H9 (cell line): ENCODE measurements at regions not wholly inside any gene's neighbourhood (a gene's known extent, or its start where the extent isn't known, plus 50 kb on each side); places are given as distances from the start of the nearest gene placed in this dataset.

Experiments used
- DNase-seq: peaks from one replicate; pipeline ENCODE4 v3.0.0-alpha.2; 2017
- H2AFZ ChIP-seq: one replicate; pipeline ENCODE4 v1.6.1; 2013; ENCODE audit warnings: mild to moderate bottlenecking, low read length, control low read depth, moderate library complexity
- H2AK5ac ChIP-seq: 2 replicates; pipeline ENCODE4 v1.6.1; 2013; ENCODE audit warnings: low read length, control low read depth, mixed read lengths; ENCODE audit not compliant: insufficient read length
- H2BK120ac ChIP-seq: one replicate; pipeline ENCODE4 v1.6.1; 2013; ENCODE audit warnings: low read depth, mild to moderate bottlenecking, low read length, control low read depth, inconsistent platforms; ENCODE audit not compliant: poor library complexity, severe bottlenecking
- H2BK12ac ChIP-seq: 2 replicates; pipeline ENCODE4 v1.6.1; 2013; ENCODE audit warnings: low read length, control low read depth, mixed read lengths, low read depth; ENCODE audit not compliant: insufficient read length
- H2BK15ac ChIP-seq: 2 replicates; pipeline ENCODE4 v1.6.1; 2013; ENCODE audit warnings: low read depth, low read length, control low read depth
- H2BK20ac ChIP-seq: one replicate; pipeline ENCODE4 v1.6.1; 2013; ENCODE audit warnings: low read depth, mild to moderate bottlenecking, low read length, control low read depth, inconsistent platforms; ENCODE audit not compliant: poor library complexity, severe bottlenecking
- H2BK5ac ChIP-seq: 2 replicates; pipeline ENCODE4 v1.6.1; 2013; ENCODE audit warnings: low read length, control low read depth, mixed read lengths; ENCODE audit not compliant: insufficient read length
- H3K14ac ChIP-seq: 2 replicates; pipeline ENCODE4 v1.6.1; 2013; ENCODE audit warnings: low read length, control low read depth; ENCODE audit not compliant: insufficient read depth
- H3K18ac ChIP-seq: 2 replicates; pipeline ENCODE4 v1.6.1; 2013; ENCODE audit warnings: low read depth, mild to moderate bottlenecking, mixed read lengths, low read length, control low read depth; ENCODE audit not compliant: insufficient read length
- H3K23ac ChIP-seq: 2 replicates; pipeline ENCODE4 v1.6.1; 2013; ENCODE audit warnings: low read length, control low read depth, mixed read lengths, low read depth; ENCODE audit not compliant: insufficient read length
- H3K23me2 ChIP-seq: 2 replicates; pipeline ENCODE4 v1.6.1; 2013; ENCODE audit warnings: low read depth, mild to moderate bottlenecking, mixed read lengths, low read length, control low read depth; ENCODE audit not compliant: insufficient read length, poor library complexity, severe bottlenecking
- H3K27ac ChIP-seq: 2 replicates; pipeline ENCODE4 v1.5.1; 2013; ENCODE audit warnings: low read length, control low read depth, mixed read lengths, low read depth; ENCODE audit not compliant: insufficient read length
- H3K27me3 ChIP-seq: 2 replicates; pipeline ENCODE4 v1.6.1; 2013; ENCODE audit warnings: low read length, control low read depth, inconsistent platforms; ENCODE audit not compliant: insufficient read depth
- H3K4ac ChIP-seq: 2 replicates; pipeline ENCODE4 v1.6.1; 2013; ENCODE audit warnings: low read depth, mild to moderate bottlenecking, control low read depth, inconsistent platforms, low read length, moderate library complexity
- H3K4me1 ChIP-seq: 2 replicates; pipeline ENCODE4 v1.6.1; 2013; ENCODE audit warnings: low read length, control low read depth, inconsistent platforms; ENCODE audit not compliant: insufficient read depth
- H3K4me2 ChIP-seq: 2 replicates; pipeline ENCODE4 v1.6.1; 2013; ENCODE audit warnings: low read length, control low read depth, mixed read lengths; ENCODE audit not compliant: insufficient read length, insufficient read depth
- H3K56ac ChIP-seq: 2 replicates; pipeline ENCODE4 v1.6.1; 2013; ENCODE audit warnings: low read depth, mild to moderate bottlenecking, mixed read lengths, low read length, control low read depth; ENCODE audit not compliant: insufficient read length
- H3K79me1 ChIP-seq: 2 replicates; pipeline ENCODE4 v1.6.1; 2013; ENCODE audit warnings: low read depth, mild to moderate bottlenecking, moderate library complexity, low read length, control low read depth, inconsistent platforms; ENCODE audit not compliant: insufficient read depth, poor library complexity, severe bottlenecking
- H3K79me2 ChIP-seq: 2 replicates; pipeline ENCODE4 v1.6.1; 2013; ENCODE audit warnings: low read length, control low read depth, inconsistent platforms; ENCODE audit not compliant: insufficient read depth
- H3K9ac ChIP-seq: 2 replicates; pipeline ENCODE4 v1.6.1; 2013; ENCODE audit warnings: low read length, control low read depth, mixed read lengths; ENCODE audit not compliant: insufficient read length; ENCODE audit errors: extremely low read depth
- H3K9me3 ChIP-seq: one replicate; pipeline ENCODE4 v1.6.1; 2013; ENCODE audit warnings: low read depth, low read length, inconsistent platforms; ENCODE audit not compliant: control insufficient read depth
- H3T11ph ChIP-seq: one replicate; pipeline ENCODE4 v1.6.1; 2013; ENCODE audit warnings: mild to moderate bottlenecking, low read length, control low read depth, inconsistent platforms
- H4K20me1 ChIP-seq: one replicate; pipeline ENCODE4 v1.6.1; 2013; ENCODE audit not compliant: control insufficient read depth, insufficient read length, insufficient read depth
- H4K5ac ChIP-seq: 2 replicates; pipeline ENCODE4 v1.6.1; 2013; ENCODE audit warnings: low read depth, mild to moderate bottlenecking, mixed read lengths, low read length, control low read depth; ENCODE audit not compliant: insufficient read length
- H4K8ac ChIP-seq: replicated peaks from 2 replicates; pipeline ENCODE4 v1.6.1; 2013; ENCODE audit warnings: low read length, control low read depth, mixed read lengths, low read depth; ENCODE audit not compliant: insufficient read length
- H4K91ac ChIP-seq: 2 replicates; pipeline ENCODE4 v1.6.1; 2013; ENCODE audit warnings: low read depth, mild to moderate bottlenecking, moderate library complexity, mixed read lengths, low read length, control low read depth; ENCODE audit not compliant: insufficient read length
- H3K27ac Mint-ChIP-seq, 3 experiments: 2 replicates in 2 of 3; 3 replicates in 1 of 3; pipeline ENCODE4 v1.8.0; 2020 to 2021; ENCODE audit warnings: mixed read lengths in 3 of 3, mild to moderate bottlenecking in 1 of 3, moderate library complexity in 1 of 3
- H3K27me3 Mint-ChIP-seq: 2 replicates; pipeline ENCODE4 v1.8.0; 2021; ENCODE audit warnings: low read depth, mild to moderate bottlenecking, moderate library complexity, mixed read lengths
- H3K36me3 Mint-ChIP-seq, 3 experiments: 2 replicates in 2 of 3; 3 replicates in 1 of 3; pipeline ENCODE4 v1.8.0; 2020 to 2021; ENCODE audit warnings: low read depth in 3 of 3, mixed read lengths in 3 of 3; ENCODE audit not compliant: insufficient read depth in 1 of 3
- H3K4me1 Mint-ChIP-seq, 2 experiments: 2 replicates each; pipeline ENCODE4 v1.8.0; 2020; ENCODE audit warnings: mixed read lengths in 2 of 2
- H3K4me3 Mint-ChIP-seq, 2 experiments: 2 replicates in 1 of 2; 3 replicates in 1 of 2; pipeline ENCODE4 v1.8.0; 2020 to 2021; ENCODE audit warnings: mild to moderate bottlenecking in 2 of 2, mixed read lengths in 2 of 2, moderate library complexity in 1 of 2
- H3K9me3 Mint-ChIP-seq, 2 experiments: 2 replicates in 1 of 2; 3 replicates in 1 of 2; pipeline ENCODE4 v1.8.0; 2020; ENCODE audit warnings: mild to moderate bottlenecking in 2 of 2, mixed read lengths in 2 of 2, moderate library complexity in 1 of 2
- WGBS: extraction: QIAGEN DNeasy Blood & Tissue Kit; methylation state at CpG from one replicate; pipeline ENCODE4 v1.1.7; 2013; ENCODE audit warnings: missing lambda C conversion rate, low lambda C conversion rate, mixed read lengths; ENCODE audit not compliant: insufficient read length; ENCODE audit errors: extremely low coverage; 5-methylcytosine and 5-hydroxymethylcytosine counted together
- TF ChIP-seq, protein P1 (sequence below): fragments of 200-600 bp; sonication (generic); conservative IDR thresholded peaks from 3 replicates; pipeline ENCODE4 v1.8.0; 2021; ENCODE audit warnings: antibody characterized with exemption, mild to moderate bottlenecking

DNA sequence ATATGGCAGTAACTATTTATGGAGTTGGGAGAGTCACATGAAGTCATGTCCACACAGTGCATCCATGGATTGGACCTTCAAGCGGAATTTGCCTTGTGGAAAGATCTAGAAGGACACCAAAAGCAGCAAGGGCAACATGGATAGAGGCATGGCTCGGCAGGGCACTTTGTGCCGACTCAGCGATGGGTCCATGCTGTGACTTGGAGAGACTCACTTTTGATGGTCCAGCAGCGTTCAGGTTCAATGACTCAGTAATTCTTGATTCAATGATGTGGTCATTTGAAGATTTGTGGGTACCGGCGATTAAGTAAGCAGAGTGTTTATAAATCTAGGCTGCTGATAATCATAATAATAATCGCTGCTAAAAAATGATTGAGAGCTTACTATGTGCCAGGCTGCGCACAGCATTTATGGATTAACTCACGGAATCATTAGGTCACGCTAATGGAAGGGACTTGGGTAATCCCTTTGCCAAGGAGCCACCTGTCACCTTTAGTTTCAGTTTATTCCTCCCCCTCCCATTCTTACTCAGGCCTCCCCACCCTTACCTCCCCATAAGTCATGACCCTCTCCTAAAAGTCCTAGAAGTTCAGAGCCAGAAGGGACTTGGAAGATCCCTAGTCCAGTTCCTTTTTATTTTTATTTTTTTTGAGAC is 127.5 kb upstream of the CRHR1 start:
- H4K91ac ChIP-seq, result no peak overlapping the region
- Mint-ChIP-seq H3K4me3 (no peak overlapping the region), H3K27me3 (peaks cover 4% of the 10 kb centered on the region; the same call in 1 of the 2 replicates), H3K36me3 (peaks cover 0 to 2% (median 0%) of the 10 kb centered on the region in 3 experiments; a peak in 2 of 7 replicates), H3K4me1 (0 out of 4 replicates have a peak, but pooled peaks cover 0 to 8% of the 10 kb centered on the region in 2 experiments), H3K9me3 (no peaks in the 10 kb centered on the region), H3K27ac (no peak overlapping the region)
- no peak overlapping the region for H3K9ac ChIP-seq
- H3K14ac ChIP-seq, result no peak overlapping the region
- H3K79me1 ChIP-seq, result no peaks in the 10 kb centered on the region
- H2AK5ac ChIP-seq, result no peak overlapping the region
- H3K23me2 ChIP-seq, result no peaks in the 10 kb centered on the region
- no peaks in the 10 kb centered on the region for H3K27me3 ChIP-seq
- no peaks in the 10 kb centered on the region for H3K4me1 ChIP-seq
- H2BK5ac ChIP-seq, result no peak overlapping the region
- TF ChIP-seq, protein P1, sequence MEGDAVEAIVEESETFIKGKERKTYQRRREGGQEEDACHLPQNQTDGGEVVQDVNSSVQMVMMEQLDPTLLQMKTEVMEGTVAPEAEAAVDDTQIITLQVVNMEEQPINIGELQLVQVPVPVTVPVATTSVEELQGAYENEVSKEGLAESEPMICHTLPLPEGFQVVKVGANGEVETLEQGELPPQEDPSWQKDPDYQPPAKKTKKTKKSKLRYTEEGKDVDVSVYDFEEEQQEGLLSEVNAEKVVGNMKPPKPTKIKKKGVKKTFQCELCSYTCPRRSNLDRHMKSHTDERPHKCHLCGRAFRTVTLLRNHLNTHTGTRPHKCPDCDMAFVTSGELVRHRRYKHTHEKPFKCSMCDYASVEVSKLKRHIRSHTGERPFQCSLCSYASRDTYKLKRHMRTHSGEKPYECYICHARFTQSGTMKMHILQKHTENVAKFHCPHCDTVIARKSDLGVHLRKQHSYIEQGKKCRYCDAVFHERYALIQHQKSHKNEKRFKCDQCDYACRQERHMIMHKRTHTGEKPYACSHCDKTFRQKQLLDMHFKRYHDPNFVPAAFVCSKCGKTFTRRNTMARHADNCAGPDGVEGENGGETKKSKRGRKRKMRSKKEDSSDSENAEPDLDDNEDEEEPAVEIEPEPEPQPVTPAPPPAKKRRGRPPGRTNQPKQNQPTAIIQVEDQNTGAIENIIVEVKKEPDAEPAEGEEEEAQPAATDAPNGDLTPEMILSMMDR, result no peak
- no peak overlapping the region for H3T11ph ChIP-seq
- no CpG with 5 or more reads among the region's 11 CpGs for WGBS
- no peak overlapping the region for H2BK120ac ChIP-seq
- no peak overlapping the region for H4K5ac ChIP-seq
- no peak overlapping the region for H2BK20ac ChIP-seq
- no peaks in the 10 kb centered on the region for H3K79me2 ChIP-seq
- no peak overlapping the region for H2AFZ ChIP-seq
- H3K4me2 ChIP-seq, result no peak overlapping the region
- H3K4ac ChIP-seq, result no peak overlapping the region
- DNase-seq, result no peak
- no peak overlapping the region for H3K27ac ChIP-seq
- no peaks in the 10 kb centered on the region for H4K20me1 ChIP-seq
- H4K8ac ChIP-seq, result no peak overlapping the region
- H3K9me3 ChIP-seq, result no peaks in the 10 kb centered on the region
- H3K18ac ChIP-seq, result no peak overlapping the region
- no peak overlapping the region for H2BK12ac ChIP-seq
- no peak overlapping the region for H3K23ac ChIP-seq
- no peak overlapping the region for H3K56ac ChIP-seq
- no peak overlapping the region for H2BK15ac ChIP-seq
